Retinal pigment epithelial cell (primary cell): ENCODE measurements at regions not wholly inside any gene's neighbourhood (a gene's known extent, or its start where the extent isn't known, plus 50 kb on each side); places are given as distances from the start of the nearest gene placed in this dataset.

ENCODE experiments used
- DNase-seq: peaks from one replicate; pipeline ENCODE4 v3.0.0-alpha.2; 2010; ENCODE audit warnings: low read depth
- H3K4me3 ChIP-seq: 2 replicates; pipeline ENCODE4 v1.5.1; 2011; ENCODE audit warnings: mild to moderate bottlenecking, low read length, control low read depth, moderate library complexity
- CTCF ChIP-seq: conservative IDR thresholded peaks from 2 replicates; pipeline ENCODE4 v1.5.1; 2011; ENCODE audit warnings: low read depth, low read length, control low read depth, inconsistent platforms

GRCh38 chr10:108187408-108188012, 1023.0 kb upstream of the SORCS1 start:
- no peak overlapping the region for H3K4me3 ChIP-seq
- no peak for TF ChIP-seq CTCF
- DNase-seq = no peak

GRCh38 chr10:108184114-108184513, 1019.6 kb upstream of the SORCS1 start:
- H3K4me3 ChIP-seq = no peak overlapping the region
- no peak for TF ChIP-seq CTCF
- no peak for DNase-seq

- H3K4me3 ChIP-seq = no peak overlapping the region
- no peak for TF ChIP-seq CTCF
- DNase-seq = no peak
Measured at GRCh38 chr10:108180878-108181277, 1016.4 kb upstream of the SORCS1 start.

GRCh38 chr10:108169846-108170245, 1005.3 kb upstream of the SORCS1 start:
- TF ChIP-seq CTCF = no peak
- no peak for DNase-seq
- H3K4me3 ChIP-seq = no peak overlapping the region

GRCh38 chr10:108167766-108168165, 1003.3 kb upstream of the SORCS1 start:
- no peak for TF ChIP-seq CTCF
- DNase-seq = no peak
- H3K4me3 ChIP-seq = no peak overlapping the region

GRCh38 chr10:108166401-108166800, 1001.9 kb upstream of the SORCS1 start:
- H3K4me3 ChIP-seq = no peak overlapping the region
- DNase-seq = no peak

More at GRCh38 chr10:108166401-108166800, 1001.9 kb upstream of the SORCS1 start:
- no peak for TF ChIP-seq CTCF
